HUES64 (cell line): ENCODE measurements at regions not wholly inside any gene's neighbourhood (a gene's known extent, or its start where the extent isn't known, plus 50 kb on each side); places are given as distances from the start of the nearest gene placed in this dataset.

Source experiments
- H3K27ac ChIP-seq: 2 replicates; pipeline ENCODE4 v1.7.0; 2013; ENCODE audit warnings: low read depth, low read length, inconsistent platforms
- H3K27me3 ChIP-seq: 2 replicates; pipeline ENCODE4 v1.6.1; 2013; ENCODE audit warnings: mild to moderate bottlenecking, low read length; ENCODE audit not compliant: insufficient read depth
- H3K36me3 ChIP-seq: 2 replicates; pipeline ENCODE4 v1.6.1; 2013; ENCODE audit warnings: mild to moderate bottlenecking, low read length; ENCODE audit not compliant: insufficient read depth
- H3K4me1 ChIP-seq: 2 replicates; pipeline ENCODE4 v1.6.1; 2013; ENCODE audit warnings: mild to moderate bottlenecking, low read length, moderate library complexity; ENCODE audit not compliant: insufficient read depth
- H3K4me3 ChIP-seq: 2 replicates; pipeline ENCODE4 v1.5.1; 2013; ENCODE audit warnings: mild to moderate bottlenecking, low read length, moderate library complexity
- H3K9ac ChIP-seq: 2 replicates; pipeline ENCODE4 v1.6.1; 2013; ENCODE audit warnings: mild to moderate bottlenecking, low read depth, low read length
- H3K9me3 ChIP-seq: 2 replicates; pipeline ENCODE4 v1.6.1; 2013; ENCODE audit warnings: low read depth, low read length; ENCODE audit not compliant: insufficient read depth
- WGBS: fragments of 150-250, 120-280 bp; methylation state at CpG from one replicate; pipeline ENCODE4 v1.1.7; 2013; ENCODE audit warnings: missing lambda C conversion rate; 5-methylcytosine and 5-hydroxymethylcytosine counted together

GRCh38 chr4:41856797-41857196 is 78.4 kb upstream of the TMEM33 start:
- no peaks in the 10 kb centered on the region for H3K9me3 ChIP-seq
- no peak overlapping the region for H3K27ac ChIP-seq
- H3K36me3 ChIP-seq = no peaks in the 10 kb centered on the region
- H3K9ac ChIP-seq = no peak overlapping the region
- H3K27me3 ChIP-seq = peaks cover 75% of the 10 kb centered on the region
- no peaks in the 10 kb centered on the region for H3K4me1 ChIP-seq
- 100% methylated on average over 1 of the region's 2 CpGs for WGBS
- H3K4me3 ChIP-seq = no peak overlapping the region

- Histone ChIP-seq H3K4me3 (no peak overlapping the region), H3K27me3 (peaks cover 52% of the 10 kb centered on the region), H3K36me3 (no peaks in the 10 kb centered on the region), H3K4me1 (no peaks in the 10 kb centered on the region), H3K9ac (no peak overlapping the region), H3K9me3 (no peaks in the 10 kb centered on the region), H3K27ac (no peak overlapping the region)
- 92% methylated on average over 1 of the region's 2 CpGs for WGBS
Measured at GRCh38 chr4:41853973-41854372, 81.3 kb upstream of the TMEM33 start.

- no peaks in the 10 kb centered on the region for H3K4me1 ChIP-seq
- no peak overlapping the region for H3K4me3 ChIP-seq
- no peaks in the 10 kb centered on the region for H3K9me3 ChIP-seq
- peaks cover 36% of the 10 kb centered on the region for H3K27me3 ChIP-seq
- 67% methylated on average over 1 of the region's 2 CpGs for WGBS
- H3K36me3 ChIP-seq = no peaks in the 10 kb centered on the region
- no peak overlapping the region for H3K27ac ChIP-seq
- no peak overlapping the region for H3K9ac ChIP-seq
Measured at GRCh38 chr4:41852229-41852628, 83.0 kb upstream of the TMEM33 start.

- no CpG with 5 or more reads among the region's 2 CpGs for WGBS
- no peaks in the 10 kb centered on the region for H3K36me3 ChIP-seq
- peaks cover 33% of the 10 kb centered on the region for H3K27me3 ChIP-seq
Measured at GRCh38 chr4:41851621-41852020, 83.6 kb upstream of the TMEM33 start.

GRCh38 chr4:41844327-41844726 is 90.9 kb upstream of the TMEM33 start:
- H3K27me3 ChIP-seq = no peaks in the 10 kb centered on the region; the same call in 1 of the 2 replicates
- no peaks in the 10 kb centered on the region for H3K9me3 ChIP-seq
- no peaks in the 10 kb centered on the region for H3K4me1 ChIP-seq
- no peak overlapping the region for H3K4me3 ChIP-seq
- H3K36me3 ChIP-seq = no peaks in the 10 kb centered on the region
- no peak overlapping the region for H3K27ac ChIP-seq
- H3K9ac ChIP-seq = no peak overlapping the region

More at GRCh38 chr4:41851621-41852020, 83.6 kb upstream of the TMEM33 start:
- Histone ChIP-seq H3K4me1 (no peaks in the 10 kb centered on the region), H3K9ac (no peak overlapping the region), H3K9me3 (no peaks in the 10 kb centered on the region), H3K27ac (no peak overlapping the region), H3K4me3 (no peak overlapping the region)

- Histone ChIP-seq H3K27ac (no peak overlapping the region), H3K9ac (no peak overlapping the region)
- WGBS = 82% methylated on average over 8 of the region's 8 CpGs
Measured at GRCh38 chr4:41839916-41840854, 91.7 kb upstream of the PHOX2B start.

GRCh38 chr4:41838590-41838989 is 90.1 kb upstream of the PHOX2B start:
- no peaks in the 10 kb centered on the region for H3K4me1 ChIP-seq
- no peak overlapping the region for H3K4me3 ChIP-seq
- H3K27ac ChIP-seq = no peak overlapping the region

More at GRCh38 chr4:41839916-41840854, 91.7 kb upstream of the PHOX2B start:
- H3K4me3 ChIP-seq = no peak overlapping the region
- no peaks in the 10 kb centered on the region; the same call in 1 of the 2 replicates for H3K27me3 ChIP-seq
- no peaks in the 10 kb centered on the region for H3K9me3 ChIP-seq
- no peaks in the 10 kb centered on the region for H3K36me3 ChIP-seq
- H3K4me1 ChIP-seq = no peaks in the 10 kb centered on the region

GRCh38 chr4:41835321-41835995 is 86.9 kb upstream of the PHOX2B start:
- H3K27ac ChIP-seq = no peak overlapping the region
- H3K9me3 ChIP-seq = no peaks in the 10 kb centered on the region
- peaks cover 2% of the 10 kb centered on the region; the same call in 1 of the 2 replicates for H3K27me3 ChIP-seq
- no peak overlapping the region for H3K4me3 ChIP-seq
- no peaks in the 10 kb centered on the region for H3K36me3 ChIP-seq
- WGBS = 97% methylated on average over 3 of the region's 3 CpGs
- H3K4me1 ChIP-seq = no peaks in the 10 kb centered on the region
- no peak overlapping the region for H3K9ac ChIP-seq

More at GRCh38 chr4:41838590-41838989, 90.1 kb upstream of the PHOX2B start:
- no peaks in the 10 kb centered on the region for H3K9me3 ChIP-seq
- no peaks in the 10 kb centered on the region for H3K36me3 ChIP-seq
- H3K27me3 ChIP-seq = peaks cover under 1% of the 10 kb centered on the region
- H3K9ac ChIP-seq = no peak overlapping the region

- Histone ChIP-seq H3K4me3 (no peak overlapping the region), H3K9me3 (no peaks in the 10 kb centered on the region), H3K4me1 (no peaks in the 10 kb centered on the region), H3K27me3 (peaks cover 2% of the 10 kb centered on the region; the same call in 1 of the 2 replicates), H3K9ac (no peak overlapping the region), H3K36me3 (no peaks in the 10 kb centered on the region), H3K27ac (no peak overlapping the region)
- 87% methylated on average over 1 of the region's 1 CpG for WGBS
Measured at GRCh38 chr4:41832961-41833360, 84.4 kb upstream of the PHOX2B start.

- peaks cover 14% of the 10 kb centered on the region; the same call in 1 of the 2 replicates for H3K27me3 ChIP-seq
- H3K4me3 ChIP-seq = no peak overlapping the region
- 82% methylated on average over 3 of the region's 4 CpGs for WGBS
Measured at GRCh38 chr4:41822325-41822724, 73.8 kb upstream of the PHOX2B start.

GRCh38 chr4:41820473-41820872 is 71.9 kb upstream of the PHOX2B start:
- no peaks in the 10 kb centered on the region for H3K9me3 ChIP-seq
- 100% methylated on average over 2 of the region's 2 CpGs for WGBS
- H3K27ac ChIP-seq = no peak overlapping the region
- H3K4me1 ChIP-seq = no peaks in the 10 kb centered on the region
- H3K27me3 ChIP-seq = peaks cover 25% of the 10 kb centered on the region
- H3K36me3 ChIP-seq = no peaks in the 10 kb centered on the region
- no peak overlapping the region for H3K4me3 ChIP-seq
- no peak overlapping the region for H3K9ac ChIP-seq

More at GRCh38 chr4:41822325-41822724, 73.8 kb upstream of the PHOX2B start:
- Histone ChIP-seq H3K9me3 (no peaks in the 10 kb centered on the region), H3K27ac (no peak overlapping the region), H3K9ac (no peak overlapping the region), H3K4me1 (no peaks in the 10 kb centered on the region), H3K36me3 (no peaks in the 10 kb centered on the region)
